Skeletal muscle cell (primary cell): ENCODE measurements at regions not wholly inside any gene's neighbourhood (a gene's known extent, or its start where the extent isn't known, plus 50 kb on each side); places are given as distances from the start of the nearest gene placed in this dataset.

ENCODE experiments used
- DNase-seq: peaks from one replicate; pipeline ENCODE4 v3.0.0-alpha.2; 2010; ENCODE audit warnings: low read depth
- H3K4me3 ChIP-seq: 2 replicates; pipeline ENCODE4 v1.5.1; 2011; ENCODE audit warnings: low read depth, mild to moderate bottlenecking, control low read depth, low read length, moderate library complexity

DNA sequence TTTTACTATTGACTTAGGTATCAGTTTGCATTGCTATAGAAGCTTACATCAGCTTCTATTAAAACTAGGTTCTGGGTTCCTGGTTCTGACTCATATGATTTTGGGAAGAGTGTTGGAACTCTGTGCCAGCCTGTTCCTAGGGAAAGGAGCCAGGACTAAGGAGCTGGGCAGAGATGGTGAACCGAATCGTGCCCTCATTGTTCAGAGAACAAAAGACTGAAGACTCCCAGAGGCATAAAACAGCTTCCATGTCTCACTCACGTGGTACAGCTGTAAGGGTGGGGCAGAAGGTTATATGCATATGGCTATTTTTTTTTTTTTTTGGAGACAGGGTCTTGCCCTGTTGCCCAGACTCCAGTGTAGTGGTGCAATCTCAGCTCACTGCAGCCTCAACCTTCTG, 89.1 kb upstream of the THBS2 start:
- no peak overlapping the region for H3K4me3 ChIP-seq
- no peak for DNase-seq

DNA sequence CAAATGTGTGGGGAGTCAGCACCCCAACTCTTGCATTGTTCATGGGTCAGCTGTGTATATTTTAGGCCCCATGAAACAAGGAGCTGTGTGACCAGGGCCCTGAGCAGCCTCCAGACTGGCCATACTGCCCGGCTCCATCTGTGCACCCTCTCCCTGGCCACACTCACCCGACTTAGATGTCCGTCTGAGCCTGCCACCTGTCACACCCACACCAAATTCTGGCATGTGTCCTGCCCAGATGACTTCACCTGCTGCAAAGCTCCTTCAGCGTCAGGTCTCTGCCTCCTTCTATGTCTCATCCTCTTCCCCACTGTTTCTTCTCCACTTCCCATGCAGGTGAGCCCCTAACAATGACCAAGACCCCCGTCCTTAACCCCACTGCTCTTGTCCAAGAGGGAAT, 88.1 kb upstream of the THBS2 start:
- no peak overlapping the region for H3K4me3 ChIP-seq
- no peak for DNase-seq

DNA sequence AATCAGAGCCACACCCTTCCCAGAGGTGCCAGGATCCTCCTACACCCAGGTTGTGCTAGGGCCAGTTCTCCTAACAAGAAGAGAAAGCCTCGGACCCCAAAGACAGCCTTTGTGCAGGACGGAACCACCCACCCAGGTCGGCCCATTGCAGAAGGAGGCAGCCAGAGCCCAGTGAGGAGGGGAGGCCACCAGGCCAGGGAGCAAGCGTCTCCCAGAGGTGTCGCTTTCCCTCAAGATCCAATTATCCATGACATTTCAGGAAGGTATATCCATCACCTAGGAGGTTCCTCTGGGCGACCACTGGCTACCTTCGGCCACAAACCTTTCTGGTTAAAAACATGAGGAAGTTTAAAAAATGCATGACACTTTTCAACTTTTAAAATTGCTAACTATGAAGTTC, 87.4 kb upstream of the THBS2 start:
- no peak overlapping the region for H3K4me3 ChIP-seq
- no peak for DNase-seq

DNA sequence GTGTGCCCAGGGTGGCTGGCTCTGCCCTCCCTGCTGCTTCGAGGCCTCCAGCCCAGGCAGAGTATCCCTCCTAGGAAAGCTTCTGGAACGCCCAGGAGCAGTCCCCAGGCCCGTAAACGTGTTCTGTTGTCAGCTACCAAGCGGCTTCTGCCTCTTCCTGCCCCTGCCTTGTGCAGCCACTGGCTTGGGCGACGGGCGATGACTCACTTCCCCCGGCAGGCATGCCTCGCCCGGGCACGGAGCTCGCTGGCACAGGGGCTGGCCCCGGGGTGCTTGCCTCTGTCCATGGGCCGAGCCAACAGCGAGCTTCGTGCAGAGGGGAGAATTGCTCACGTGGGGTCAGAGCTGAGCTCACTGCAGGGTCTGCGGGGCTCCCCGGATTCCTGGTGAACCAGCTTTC, 86.7 kb upstream of the THBS2 start:
- no peak for DNase-seq
- no peak overlapping the region for H3K4me3 ChIP-seq

DNA sequence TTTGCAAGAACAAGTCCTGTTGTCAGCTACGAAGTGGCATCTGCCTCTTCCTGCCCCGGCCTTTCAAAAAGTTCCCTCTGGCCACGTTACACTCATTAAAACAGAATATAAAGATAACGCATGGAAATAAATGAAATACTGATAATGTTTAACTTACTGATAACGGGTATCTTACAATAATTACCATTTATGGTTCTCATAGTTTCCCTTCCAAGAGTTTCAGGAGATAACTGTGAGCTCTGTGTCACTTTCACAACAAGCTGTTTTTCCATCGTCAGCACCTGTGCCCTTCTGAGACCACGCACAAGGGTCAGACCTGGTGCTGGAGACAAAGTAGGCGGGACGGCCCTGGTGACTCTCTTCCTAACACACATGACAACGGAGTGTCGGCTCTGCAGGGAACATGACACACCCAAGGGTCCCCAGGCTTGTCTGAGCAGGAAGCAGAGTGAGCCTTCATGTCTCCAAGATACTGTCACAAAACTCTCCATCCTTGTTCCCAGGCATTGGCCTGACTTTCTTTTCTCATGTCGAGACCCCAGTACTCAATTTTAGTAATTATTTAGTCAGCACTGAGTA, 86.2 kb upstream of the THBS2 start:
- no peak overlapping the region for H3K4me3 ChIP-seq
- no peak for DNase-seq

DNA sequence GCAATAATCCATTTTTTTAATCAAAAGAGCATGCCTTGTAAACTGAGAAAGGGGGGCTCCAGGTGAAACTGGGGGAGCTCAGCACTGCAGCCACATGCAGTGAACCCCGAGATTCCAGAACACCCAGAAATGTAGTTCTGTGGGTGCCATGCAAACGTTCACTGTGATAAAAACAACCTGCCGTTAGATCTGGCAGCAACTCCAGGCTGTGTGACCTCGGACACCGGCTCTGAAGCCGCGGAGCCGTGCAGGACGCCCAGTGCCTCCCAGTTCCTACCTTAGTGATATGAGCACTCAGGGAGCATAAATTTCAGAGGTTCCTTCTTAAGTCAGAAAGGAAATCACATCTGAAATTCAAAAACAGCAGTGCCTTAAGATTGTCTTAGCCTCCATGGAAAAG, 85.4 kb upstream of the THBS2 start:
- DNase-seq = no peak
- H3K4me3 ChIP-seq = no peak overlapping the region

DNA sequence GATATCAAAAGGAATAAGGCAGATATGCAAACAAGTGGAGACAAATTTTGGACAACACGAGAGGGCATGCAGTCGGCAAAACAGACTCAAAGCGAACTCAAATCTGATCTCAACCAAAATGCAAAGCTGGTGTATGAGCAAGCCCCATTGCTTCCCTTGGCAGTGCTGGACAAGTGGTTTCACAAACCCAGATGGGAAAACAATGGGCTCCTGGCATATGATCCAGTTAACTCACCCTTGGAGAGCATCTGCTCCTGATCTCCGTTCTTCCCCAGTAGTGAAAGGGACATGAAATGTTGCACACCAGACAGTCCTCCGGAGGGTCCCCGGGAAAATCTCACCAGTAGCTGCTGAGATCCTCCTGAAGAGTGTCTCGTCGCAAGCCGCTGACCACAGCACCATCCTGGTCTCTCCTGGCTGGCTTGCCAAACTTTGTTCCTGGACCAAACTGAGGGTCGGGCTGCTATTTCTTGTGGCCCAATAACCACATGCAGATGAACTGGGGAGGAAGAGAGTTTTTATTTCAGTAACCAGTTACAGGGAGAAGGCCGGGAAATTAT, 84.3 kb upstream of the THBS2 start:
- no peak for DNase-seq
- H3K4me3 ChIP-seq = no peak overlapping the region

DNA sequence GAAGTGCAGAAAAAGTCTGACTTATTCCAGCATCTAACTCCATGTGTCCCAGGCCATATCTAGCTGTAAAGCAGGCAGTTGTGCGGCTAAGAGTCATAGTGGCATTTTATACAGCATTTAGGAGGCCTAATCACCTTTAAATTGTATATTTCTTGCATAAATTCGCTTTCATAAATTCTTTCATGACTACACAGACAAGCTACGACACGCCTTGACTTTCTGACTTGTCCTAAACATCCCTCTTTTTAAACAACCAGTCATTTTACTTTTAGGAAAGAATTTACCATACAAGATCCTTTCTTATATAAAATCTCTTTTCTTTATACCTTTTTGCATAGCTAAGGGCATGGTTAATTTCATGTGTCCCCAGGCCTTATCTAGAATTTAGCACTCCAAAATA, 81.7 kb upstream of the THBS2 start:
- no peak for DNase-seq
- H3K4me3 ChIP-seq = no peak overlapping the region

DNA sequence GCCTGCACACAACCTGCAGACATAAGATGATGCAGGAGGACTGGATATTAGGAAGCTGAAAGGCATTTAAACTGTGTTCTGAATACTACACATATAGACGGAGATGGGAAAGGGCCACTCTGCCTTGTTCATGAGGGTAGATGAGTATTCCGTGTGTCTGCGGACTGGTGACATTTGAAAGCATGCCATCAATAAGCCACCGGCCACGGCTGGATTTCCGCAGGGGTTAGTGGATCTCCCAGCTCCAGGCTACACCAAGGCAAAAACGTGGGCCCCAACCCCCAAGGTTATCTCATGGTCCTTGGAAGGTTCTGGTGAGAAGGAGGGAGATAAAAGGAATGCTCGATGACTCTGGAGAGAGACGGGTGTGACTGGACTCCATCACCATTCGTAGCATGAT, 78.6 kb upstream of the THBS2 start:
- DNase-seq = no peak

DNA sequence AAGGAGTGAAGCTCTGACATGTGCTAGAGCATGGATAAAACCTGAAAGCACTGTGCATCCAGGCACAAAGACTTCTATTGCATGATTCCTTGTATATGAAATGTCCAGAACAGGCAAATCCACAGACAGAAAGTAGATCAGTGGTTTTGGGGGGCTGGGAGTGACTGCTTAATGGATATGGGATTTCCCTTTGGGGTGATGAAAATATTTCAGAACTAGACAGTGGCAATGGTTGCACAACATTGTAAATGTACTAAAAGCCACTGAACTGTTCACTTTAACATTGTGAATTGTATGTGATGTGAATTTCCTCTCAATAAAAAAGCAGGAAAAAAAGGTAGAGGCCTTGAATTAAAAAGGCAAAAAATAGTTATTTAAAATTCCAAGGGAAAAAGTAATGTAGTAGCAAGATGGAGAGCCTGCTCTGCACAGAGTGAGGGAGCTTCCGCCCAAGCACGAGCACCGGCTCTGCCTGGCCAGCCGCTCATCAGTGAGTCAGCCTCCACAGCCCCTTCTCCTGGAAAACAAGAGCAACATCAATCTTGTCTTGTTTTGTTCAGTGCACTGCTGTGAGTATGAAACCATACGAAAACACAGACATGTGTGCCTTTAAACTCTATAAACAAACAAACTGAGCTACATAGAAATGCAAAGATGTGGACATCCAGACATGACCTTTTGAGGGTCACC, 74.6 kb upstream of the THBS2 start:
- peak; percentile 26 for DNase-seq
- H3K4me3 ChIP-seq = no peak overlapping the region

More for the DNA sequence above, 78.6 kb upstream of the THBS2 start:
- H3K4me3 ChIP-seq = no peak overlapping the region

DNA sequence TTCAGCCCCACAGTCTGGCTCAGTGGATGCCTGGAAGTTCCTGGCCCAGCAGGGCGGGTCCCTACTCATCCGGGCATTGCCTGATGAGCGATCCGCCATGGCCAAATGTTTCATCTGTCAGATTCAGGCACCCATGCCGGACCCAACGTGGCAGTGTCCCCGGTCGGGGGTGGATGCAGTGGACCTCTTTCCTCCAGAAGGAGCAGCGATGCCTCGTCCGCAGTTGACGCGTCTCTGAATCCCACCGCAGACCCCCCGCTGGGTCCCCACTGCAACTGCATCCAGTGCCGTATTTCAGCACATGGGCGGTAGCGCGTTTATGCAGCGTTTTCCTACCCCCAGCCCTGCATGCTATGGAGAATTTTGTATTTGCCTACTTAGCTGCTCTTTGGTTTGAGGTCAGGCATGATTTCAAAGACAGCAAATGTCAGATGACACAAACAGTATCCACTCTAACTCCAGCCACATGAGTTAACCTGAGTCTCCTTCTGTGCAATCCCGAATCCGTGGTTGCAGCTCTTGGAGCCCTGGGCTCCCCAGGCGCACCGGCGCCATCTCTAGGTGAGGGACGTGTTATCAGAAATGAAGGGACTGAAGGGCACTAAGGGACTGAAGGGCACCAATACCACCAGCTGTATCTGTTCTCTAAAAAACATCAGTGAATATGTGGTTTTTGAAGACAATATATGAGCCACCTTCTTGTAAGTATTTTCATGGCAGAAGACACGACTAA, 72.6 kb upstream of the THBS2 start:
- no peak overlapping the region for H3K4me3 ChIP-seq
- DNase-seq = no peak

DNA sequence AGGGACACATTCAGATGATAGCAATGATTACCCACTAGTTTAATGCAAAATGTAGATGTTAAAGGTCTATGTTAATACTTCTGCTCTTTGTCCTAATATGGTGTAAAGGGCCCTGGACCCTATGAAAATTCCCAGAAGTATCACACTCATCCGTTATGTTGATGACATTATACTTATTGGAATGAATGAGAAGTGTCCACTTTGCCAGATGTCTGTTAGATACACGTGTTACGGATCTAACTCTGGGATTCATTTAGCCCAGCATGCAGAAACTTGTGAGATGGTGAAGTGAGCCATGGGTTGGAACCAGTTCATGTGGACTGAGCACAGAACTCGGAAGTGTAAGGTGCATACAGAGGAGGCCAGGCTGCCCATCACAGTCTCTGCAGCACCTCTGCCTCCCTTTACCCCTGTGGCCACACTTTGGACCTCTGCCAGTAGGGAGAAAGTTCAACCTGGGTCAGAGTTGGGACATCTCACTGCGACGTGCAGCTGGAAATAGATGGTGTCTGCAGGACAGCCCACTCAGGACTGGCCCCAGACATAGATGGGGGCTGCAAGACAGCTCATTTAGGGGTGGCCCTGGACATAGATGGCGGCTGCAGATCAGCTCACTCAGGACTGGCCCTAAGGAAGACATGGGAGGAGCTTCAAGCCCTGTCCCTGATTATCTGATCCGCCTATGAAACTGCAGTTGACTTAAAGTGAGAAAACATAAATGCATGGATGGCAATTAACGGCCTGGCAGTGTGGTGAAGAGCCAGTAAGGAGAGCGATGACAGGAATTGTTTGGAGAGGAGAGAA, 71.2 kb upstream of the THBS2 start:
- H3K4me3 ChIP-seq = no peak overlapping the region
- DNase-seq = no peak

DNA sequence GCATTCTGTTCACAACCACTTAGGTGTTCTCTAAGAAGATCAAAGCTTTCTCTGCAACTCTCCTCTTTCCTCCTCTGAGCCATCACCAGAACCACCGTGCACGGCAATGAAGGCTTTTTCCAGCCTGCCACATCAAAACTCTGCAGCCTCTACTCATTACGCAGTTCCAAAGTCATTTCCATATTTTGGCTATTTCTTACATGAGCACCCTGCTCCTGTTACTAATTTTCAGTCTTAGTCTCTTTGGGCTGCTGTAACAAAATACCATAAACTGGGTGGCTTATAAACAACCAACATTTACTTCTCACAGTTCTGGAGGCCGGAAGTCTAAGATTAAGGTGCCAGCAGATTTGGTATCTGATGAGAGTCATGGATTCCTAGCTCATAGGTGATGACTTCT, 70.4 kb upstream of the THBS2 start:
- no peak for DNase-seq
- no peak overlapping the region for H3K4me3 ChIP-seq

DNA sequence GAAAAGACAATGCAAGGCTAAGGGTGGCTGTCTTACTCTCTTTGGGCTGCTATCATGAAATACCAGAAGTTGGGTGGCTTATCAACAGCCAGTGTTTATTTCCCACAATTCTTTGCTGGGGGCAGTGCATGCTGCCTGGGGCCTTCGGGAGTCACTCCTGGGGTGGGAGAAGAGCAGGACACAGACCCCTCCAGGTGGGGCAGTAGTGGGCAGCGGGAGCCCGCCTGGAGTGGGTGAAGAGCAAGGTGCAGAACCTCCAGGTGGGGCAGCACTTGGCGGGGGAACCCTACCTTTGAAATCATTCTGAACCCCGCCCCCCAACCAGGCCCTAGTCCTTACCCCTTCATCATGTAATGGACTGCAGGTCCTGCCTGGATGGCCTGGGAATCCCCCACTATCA, 69.6 kb upstream of the THBS2 start:
- no peak for DNase-seq
- no peak overlapping the region for H3K4me3 ChIP-seq

DNA sequence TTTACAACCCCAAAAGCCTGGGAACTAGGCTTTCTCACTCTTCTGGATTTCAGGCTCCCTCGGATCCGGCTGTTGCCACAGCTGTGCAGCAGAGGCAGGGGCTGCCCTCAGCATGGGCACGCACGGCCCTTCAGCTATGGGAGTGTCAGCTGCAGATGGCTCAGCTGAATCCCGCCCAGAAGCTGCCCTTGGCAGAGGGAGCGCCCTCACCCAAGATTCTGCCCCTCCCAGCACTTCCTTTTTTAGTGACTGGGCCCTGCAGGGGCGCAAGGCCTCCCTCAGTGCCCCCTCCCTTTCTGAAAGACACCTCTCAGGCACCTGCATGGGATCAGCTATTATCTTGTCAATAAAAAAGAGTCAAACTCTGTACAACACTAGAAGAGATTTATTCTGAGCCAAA, 67.9 kb upstream of the THBS2 start:
- no peak for DNase-seq
- H3K4me3 ChIP-seq = no peak overlapping the region

DNA sequence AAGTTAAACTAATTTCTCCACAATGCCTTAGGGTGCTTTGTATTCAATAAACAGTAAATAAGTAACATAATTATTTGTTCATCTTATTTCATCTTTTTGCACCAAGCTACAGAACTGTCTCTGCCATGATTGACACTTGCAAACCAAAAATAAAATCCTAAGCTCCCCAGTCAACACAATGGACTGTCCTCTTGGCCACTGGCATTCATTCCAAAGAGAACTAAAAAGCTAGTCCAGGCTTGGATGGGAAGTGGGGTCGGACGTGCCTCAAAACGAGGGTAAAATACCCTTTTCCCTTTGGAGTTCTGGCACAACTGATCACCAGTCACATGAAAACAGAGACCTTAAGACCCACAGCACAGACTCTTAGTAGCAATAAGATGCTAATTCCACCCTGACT, 66.4 kb upstream of the THBS2 start:
- no peak overlapping the region for H3K4me3 ChIP-seq
- no peak for DNase-seq

DNA sequence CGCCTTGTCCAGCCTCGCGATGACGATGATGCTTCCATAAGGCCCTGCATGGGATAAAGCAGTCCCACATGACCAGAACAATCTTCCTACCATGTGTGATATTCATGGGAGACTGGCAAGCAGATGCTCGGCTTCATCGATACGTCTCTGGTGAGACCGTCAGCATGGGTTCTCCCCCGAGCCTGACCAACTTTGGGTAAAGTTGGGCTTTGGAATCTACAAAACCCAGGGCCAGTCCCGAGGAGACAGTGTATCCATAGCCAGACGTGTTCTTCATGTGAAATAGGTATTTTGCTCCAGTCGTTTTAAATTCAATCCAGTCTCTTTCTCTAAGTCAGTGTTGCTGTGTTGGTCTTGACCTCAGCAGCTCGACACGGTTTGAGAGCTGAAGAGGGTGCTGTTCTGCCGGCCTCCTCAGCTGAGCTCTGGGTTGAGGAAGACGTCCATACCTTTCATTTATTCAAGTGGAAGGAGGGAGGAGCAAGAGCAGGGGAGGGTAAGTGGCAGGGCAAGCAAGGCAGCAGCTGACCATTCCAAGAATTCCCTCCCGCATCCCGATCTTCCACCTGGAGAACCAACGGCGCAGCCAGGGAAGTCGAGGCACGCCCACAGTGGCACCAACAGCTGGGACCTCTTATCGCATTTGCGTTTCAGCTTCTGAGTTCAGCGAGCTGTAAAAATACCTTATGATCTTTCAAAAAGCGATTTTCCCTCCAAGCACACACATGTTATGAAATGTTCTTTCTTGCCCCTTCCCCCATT, 64.0 kb upstream of the THBS2 start:
- no peak for DNase-seq
- H3K4me3 ChIP-seq = no peak overlapping the region

DNA sequence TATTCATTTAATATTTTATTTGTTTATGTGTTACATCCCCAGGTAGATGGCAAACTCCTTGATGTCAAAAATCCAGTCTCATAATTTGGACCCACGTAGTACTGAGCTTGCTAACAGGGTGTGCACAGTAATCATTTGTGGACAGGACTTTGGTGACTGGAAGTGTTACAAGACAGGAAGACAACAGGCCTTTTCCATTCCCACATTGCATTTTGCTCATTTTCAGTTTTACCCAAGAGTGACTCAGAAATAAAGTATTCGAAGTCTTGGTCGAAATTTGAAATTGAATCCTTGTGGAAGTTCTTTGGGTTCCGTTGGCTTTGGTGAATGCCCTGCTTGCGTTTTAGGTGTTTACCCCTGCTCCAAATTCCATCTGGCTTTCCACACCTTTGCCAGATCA, 63.0 kb upstream of the THBS2 start:
- no peak overlapping the region for H3K4me3 ChIP-seq
- DNase-seq = no peak

DNA sequence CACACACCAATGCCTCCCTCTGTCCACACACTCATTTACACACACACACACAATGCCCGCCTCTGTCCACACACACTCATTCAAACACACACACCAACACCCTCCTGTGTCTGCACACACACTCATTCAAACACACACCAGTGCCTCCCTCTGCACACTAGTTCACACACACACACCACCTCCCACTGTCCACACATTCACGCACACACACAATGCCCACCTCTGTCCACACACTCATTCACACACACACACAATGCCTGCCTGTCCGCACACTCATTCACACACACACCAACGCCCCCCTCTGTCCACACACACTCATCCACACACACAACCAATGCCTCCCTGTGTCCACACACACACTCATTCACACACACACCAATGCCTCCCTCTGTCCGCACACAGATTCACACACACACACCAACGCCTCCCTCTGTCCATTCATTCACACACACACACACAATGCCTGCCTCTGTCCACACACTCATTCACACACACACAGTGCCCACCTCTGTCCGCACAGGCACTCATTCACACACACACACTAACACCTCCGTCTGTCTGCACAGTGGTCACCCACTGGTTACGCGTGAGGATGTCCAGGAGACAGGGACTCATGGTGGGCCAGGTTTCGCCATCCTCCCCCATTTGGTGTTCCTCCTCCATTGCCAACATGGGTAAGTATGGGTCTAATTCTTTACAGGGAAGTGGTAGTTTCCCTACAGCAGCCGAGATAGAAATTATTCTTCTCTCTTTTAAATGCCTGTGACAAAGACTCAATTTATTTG, 62.4 kb upstream of the THBS2 start:
- H3K4me3 ChIP-seq = no peak overlapping the region
- DNase-seq = no peak
